ENCODE measurements at regions not wholly inside any gene's neighbourhood (a gene's known extent, or its start where the extent isn't known, plus 50 kb on each side); places are given as distances from the start of the nearest gene placed in this dataset.

DNA sequence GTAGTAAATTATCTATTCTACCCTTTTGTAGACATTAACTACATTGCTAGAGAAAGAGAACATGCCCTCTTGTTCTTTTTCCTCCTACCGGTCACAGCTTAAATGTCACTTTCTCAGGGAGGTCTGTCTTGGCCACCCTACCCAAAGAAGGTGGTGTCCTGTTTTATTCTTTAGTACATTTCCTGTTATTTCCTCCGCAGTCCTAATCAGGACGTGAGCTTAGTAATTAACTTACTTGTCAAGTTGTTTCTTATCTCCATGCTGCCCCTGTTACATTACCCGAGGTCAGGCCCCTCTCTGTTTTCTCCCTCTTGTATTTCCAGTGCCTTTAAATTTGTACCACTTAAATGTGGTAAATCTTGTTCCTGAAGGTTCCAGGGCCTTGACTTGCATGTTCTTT is 73.7 kb upstream of the RMDN2 start:
- TF ChIP-seq, protein P1, sequence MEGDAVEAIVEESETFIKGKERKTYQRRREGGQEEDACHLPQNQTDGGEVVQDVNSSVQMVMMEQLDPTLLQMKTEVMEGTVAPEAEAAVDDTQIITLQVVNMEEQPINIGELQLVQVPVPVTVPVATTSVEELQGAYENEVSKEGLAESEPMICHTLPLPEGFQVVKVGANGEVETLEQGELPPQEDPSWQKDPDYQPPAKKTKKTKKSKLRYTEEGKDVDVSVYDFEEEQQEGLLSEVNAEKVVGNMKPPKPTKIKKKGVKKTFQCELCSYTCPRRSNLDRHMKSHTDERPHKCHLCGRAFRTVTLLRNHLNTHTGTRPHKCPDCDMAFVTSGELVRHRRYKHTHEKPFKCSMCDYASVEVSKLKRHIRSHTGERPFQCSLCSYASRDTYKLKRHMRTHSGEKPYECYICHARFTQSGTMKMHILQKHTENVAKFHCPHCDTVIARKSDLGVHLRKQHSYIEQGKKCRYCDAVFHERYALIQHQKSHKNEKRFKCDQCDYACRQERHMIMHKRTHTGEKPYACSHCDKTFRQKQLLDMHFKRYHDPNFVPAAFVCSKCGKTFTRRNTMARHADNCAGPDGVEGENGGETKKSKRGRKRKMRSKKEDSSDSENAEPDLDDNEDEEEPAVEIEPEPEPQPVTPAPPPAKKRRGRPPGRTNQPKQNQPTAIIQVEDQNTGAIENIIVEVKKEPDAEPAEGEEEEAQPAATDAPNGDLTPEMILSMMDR (IDR thresholded peaks at IDR 0.05) = peak in 1 of 6 experiments; percentile 6
- no peak for TF ChIP-seq POLR2A (IDR thresholded peaks at IDR 0.05)
